IMR-90 (cell line): ENCODE measurements at regions not wholly inside any gene's neighbourhood (a gene's known extent, or its start where the extent isn't known, plus 50 kb on each side); places are given as distances from the start of the nearest gene placed in this dataset.

ENCODE experiments used
- ATAC-seq: fragments of 200-7000 bp; cut with Tn5 transposase; 2 replicates; pipeline ENCODE4 v1.9.1; 2020; ENCODE audit warnings: low read depth, mild to moderate bottlenecking, moderate library complexity
- BruUV-seq: library from RNA; stranded (reverse); fragments of 400-500 nt; replicated peaks from 2 replicates; lab custom pipeline; 2021; lab: Mats Ljungman, UMichigan
- CTCF ChIA-PET: fragments of 300-600 bp; formaldehyde crosslinking; extraction: SDS; loops from one replicate; lab custom pipeline; 2021; ENCODE audit warnings: antibody characterized with exemption; lab: Yijun Ruan, JAX
- POLR2A ChIA-PET: fragments of 300-600 bp; sonication (Branson Sonifier 250); formaldehyde crosslinking; loops from one replicate; lab custom pipeline; 2022; ENCODE audit warnings: antibody characterized with exemption; ENCODE audit not compliant: unreplicated experiment; lab: Charles Lee
- DNase-seq: peaks from one replicate; pipeline ENCODE4 v3.0.0; 2013
- H2AFZ ChIP-seq: replicated peaks from 2 replicates; pipeline ENCODE3; 2013; ENCODE audit warnings: low read length, mild to moderate bottlenecking; ENCODE audit not compliant: poor library complexity
- H2AK5ac ChIP-seq: 2 replicates; pipeline ENCODE4 v1.6.1; 2013; ENCODE audit warnings: low read depth, low read length, inconsistent platforms
- H2AK9ac ChIP-seq: replicated peaks from 2 replicates; pipeline ENCODE3; 2013; ENCODE audit warnings: mild to moderate bottlenecking, low read depth, low read length, moderate library complexity; ENCODE audit not compliant: poor library complexity
- H2BK120ac ChIP-seq: 2 replicates; pipeline ENCODE4 v1.6.1; 2013; ENCODE audit warnings: low read depth, low read length, inconsistent platforms
- H2BK15ac ChIP-seq: 3 replicates; pipeline ENCODE4 v1.6.1; 2013; ENCODE audit warnings: low read depth, low read length, inconsistent platforms
- H2BK20ac ChIP-seq: 2 replicates; pipeline ENCODE4 v1.6.1; 2013; ENCODE audit warnings: low read depth, mild to moderate bottlenecking, inconsistent platforms, low read length, moderate library complexity
- H2BK5ac ChIP-seq: 2 replicates; pipeline ENCODE4 v1.6.1; 2013; ENCODE audit warnings: mild to moderate bottlenecking, low read depth, low read length, inconsistent platforms; ENCODE audit not compliant: poor library complexity, severe bottlenecking
- H3K14ac ChIP-seq: replicated peaks from 2 replicates; pipeline ENCODE4 v1.6.1; 2013; ENCODE audit warnings: low read depth, low read length, inconsistent platforms
- H3K18ac ChIP-seq: 2 replicates; pipeline ENCODE4 v1.6.1; 2013; ENCODE audit warnings: low read depth, low read length, control low read depth
- H3K23ac ChIP-seq: 2 replicates; pipeline ENCODE4 v1.6.1; 2013; ENCODE audit warnings: low read depth, low read length, inconsistent platforms
- H3K27ac ChIP-seq: 2 replicates; pipeline ENCODE4 v1.5.1; 2013; ENCODE audit warnings: mild to moderate bottlenecking, control low read depth, low read length; ENCODE audit not compliant: insufficient read depth
- H3K27me3 ChIP-seq: 2 replicates; pipeline ENCODE4 v1.6.1; 2013; ENCODE audit warnings: low read length; ENCODE audit not compliant: control insufficient read depth, insufficient read depth
- H3K36me3 ChIP-seq: 2 replicates; pipeline ENCODE4 v1.6.1; 2013; ENCODE audit warnings: low read length, mixed read lengths; ENCODE audit not compliant: control insufficient read depth, insufficient read depth
- H3K4ac ChIP-seq: 2 replicates; pipeline ENCODE4 v1.6.1; 2013; ENCODE audit warnings: low read depth, low read length, inconsistent platforms
- H3K4me1 ChIP-seq: 2 replicates; pipeline ENCODE4 v1.6.1; 2013; ENCODE audit warnings: low read length, mixed read lengths; ENCODE audit not compliant: control insufficient read depth, insufficient read depth
- H3K4me2 ChIP-seq: 2 replicates; pipeline ENCODE4 v1.6.1; 2013; ENCODE audit warnings: low read depth, mild to moderate bottlenecking, control low read depth, low read length, moderate library complexity
- H3K4me3 ChIP-seq: 2 replicates; pipeline ENCODE4 v1.5.1; 2013; ENCODE audit warnings: low read depth, mild to moderate bottlenecking, control low read depth, low read length, moderate library complexity; ENCODE audit not compliant: insufficient read depth
- H3K56ac ChIP-seq: 2 replicates; pipeline ENCODE4 v1.6.1; 2013; ENCODE audit warnings: low read length, inconsistent platforms; ENCODE audit not compliant: insufficient read depth; ENCODE audit errors: extremely low read depth
- H3K79me1 ChIP-seq, 2 experiments: 2 replicates each; pipeline ENCODE4 v1.6.1; 2013; ENCODE audit warnings: low read length in 2 of 2, inconsistent platforms in 1 of 2, low read depth in 1 of 2
- H3K9ac ChIP-seq: 2 replicates; pipeline ENCODE4 v1.6.1; 2013; ENCODE audit warnings: low read depth, low read length, control low read depth
- H3K9me1 ChIP-seq: 2 replicates; pipeline ENCODE4 v1.6.1; 2013; ENCODE audit warnings: low read length, inconsistent platforms; ENCODE audit not compliant: insufficient read depth
- H3K9me3 ChIP-seq: 2 replicates; pipeline ENCODE4 v1.6.1; 2013; ENCODE audit warnings: low read length; ENCODE audit not compliant: control insufficient read depth, insufficient read depth
- H4K20me1 ChIP-seq: 2 replicates; pipeline ENCODE4 v1.6.1; 2013; ENCODE audit warnings: low read length, inconsistent platforms; ENCODE audit not compliant: insufficient read depth
- H4K5ac ChIP-seq: 2 replicates; pipeline ENCODE4 v1.6.1; 2013; ENCODE audit warnings: mild to moderate bottlenecking, low read depth, low read length, control low read depth
- H4K8ac ChIP-seq, 2 experiments: 2 replicates each; pipeline ENCODE4 v1.6.1; 2013; ENCODE audit warnings: low read depth in 2 of 2, low read length in 2 of 2, control low read depth in 1 of 2, inconsistent platforms in 1 of 2
- H4K91ac ChIP-seq: 2 replicates; pipeline ENCODE4 v1.6.1; 2013; ENCODE audit warnings: low read depth, low read length, inconsistent platforms; ENCODE audit not compliant: insufficient read depth
- MAFK ChIP-seq: IDR thresholded peaks from 2 replicates; pipeline ENCODE4 v1.6.1; 2012; ENCODE audit warnings: low read depth, low read length, improper control_type of control experiment
- MXI1 ChIP-seq: IDR thresholded peaks from 2 replicates; pipeline ENCODE4 v1.6.1; 2012; ENCODE audit warnings: low read depth, mild to moderate bottlenecking, low read length, moderate library complexity, borderline replicate concordance
- RFX5 ChIP-seq: IDR thresholded peaks from 2 replicates; pipeline ENCODE4 v1.8.0; 2012; ENCODE audit warnings: low read depth, mild to moderate bottlenecking, low read length, moderate library complexity
- WGBS, 2 experiments: methylation state at CpG; one replicate each; pipeline versions ENCODE4 v1.1.5 to v1.1.7; 2013; ENCODE audit warnings: missing lambda C conversion rate in 2 of 2; ENCODE audit not compliant: insufficient read length in 1 of 2; ENCODE audit errors: extremely low coverage in 2 of 2; 5-methylcytosine and 5-hydroxymethylcytosine counted together
- dilution Hi-C: fragments of 300-500 bp; cut with HindIII; formaldehyde crosslinking; loops from one replicate; pipeline ENCODE4 v1.14.3; 2018; ENCODE audit warnings: low sequenced_read_pairs; ENCODE audit not compliant: unreplicated experiment
- in situ Hi-C: fragments of 300-500 bp; cut with MboI; formaldehyde crosslinking; loops from 3 replicates; pipeline ENCODE4 v1.14.3; 2019; ENCODE audit warnings: low sequenced_read_pairs, inconsistent platforms, mixed read lengths
- intact Hi-C: fragments of 100-400 bp; cut with micrococcal nuclease; formaldehyde crosslinking; loops from 2 replicates; pipeline ENCODE4 v1.10.0; 2022

GRCh38 chr11:70727899-70728620 lies 329.7 kb downstream of the CTTN start:
- Histone ChIP-seq H3K23ac (no peak overlapping the region), H3K9ac (no peak overlapping the region), H3K9me1 (no peaks in the 10 kb centered on the region), H3K4ac (no peak overlapping the region), H2BK20ac (no peak overlapping the region), H2BK15ac (no peak overlapping the region), H2AK5ac (no peak overlapping the region), H2BK120ac (no peak overlapping the region), H4K91ac (no peak overlapping the region), H2BK5ac (no peak overlapping the region), H3K79me1 (no peaks in the 10 kb centered on the region), H4K5ac (no peak overlapping the region), H3K36me3 (no peaks in the 10 kb centered on the region), H3K18ac (no peak overlapping the region), H2AFZ (no peak overlapping the region), H2AK9ac (no peak overlapping the region), H3K27me3 (no peaks in the 10 kb centered on the region; the same call in 1 of the 2 replicates), H3K4me3 (no peak overlapping the region), H3K4me2 (no peak overlapping the region), H4K8ac (no peak overlapping the region), H3K27ac (no peak overlapping the region), H3K56ac (no peak overlapping the region), H4K20me1 (no peaks in the 10 kb centered on the region), H3K4me1 (no peaks in the 10 kb centered on the region), H3K14ac (no peak overlapping the region), H3K9me3 (peaks cover 2% of the 10 kb centered on the region; the same call in 1 of the 2 replicates)
- CTCF ChIA-PET = no interaction called here
- no peak for ATAC-seq
- no peak for TF ChIP-seq MAFK
- TF ChIP-seq RFX5 = no peak
- no peak for TF ChIP-seq MXI1
- no peak for DNase-seq
- POLR2A ChIA-PET = interaction anchor here (0.6 kb wide), 1 partner anchor 84 kb away, joined by 3 read pairs; no protein-coding TSS in a partner anchor
- in situ Hi-C loops = no loop called here
- intact Hi-C loops = no loop called here
- BruUV-seq = no TSS peak
- whole genome bisulfite sequencing, 2 experiments = 20% methylated on average over 1 of the region's 15 CpGs; no CpG with 5 or more reads in 1 of the 2 experiments
- dilution Hi-C loops = no loop called here
